G401 (cell line): ENCODE measurements at regions not wholly inside any gene's neighbourhood (a gene's known extent, or its start where the extent isn't known, plus 50 kb on each side); places are given as distances from the start of the nearest gene placed in this dataset.
"Not testable (repeated sequence)": the region's sequence is repeated elsewhere in the genome, so short reads cannot be mapped to it uniquely, and the experiment has no call there.

Experiments
- DNase-seq: peaks from one replicate; pipeline ENCODE4 v3.0.0-alpha.2; 2015; ENCODE audit warnings: low spot score
- in situ Hi-C: cut with HindIII; loops from 2 replicates; pipeline ENCODE4 v1.10.0; 2016; ENCODE audit warnings: low sequenced_read_pairs, mixed read lengths

- DNase-seq = no peak
- in situ Hi-C loops = no loop called here
Observed at GRCh38 chr11:10991393-10991792, 133.5 kb upstream of the ZBED5 start.

DNA sequence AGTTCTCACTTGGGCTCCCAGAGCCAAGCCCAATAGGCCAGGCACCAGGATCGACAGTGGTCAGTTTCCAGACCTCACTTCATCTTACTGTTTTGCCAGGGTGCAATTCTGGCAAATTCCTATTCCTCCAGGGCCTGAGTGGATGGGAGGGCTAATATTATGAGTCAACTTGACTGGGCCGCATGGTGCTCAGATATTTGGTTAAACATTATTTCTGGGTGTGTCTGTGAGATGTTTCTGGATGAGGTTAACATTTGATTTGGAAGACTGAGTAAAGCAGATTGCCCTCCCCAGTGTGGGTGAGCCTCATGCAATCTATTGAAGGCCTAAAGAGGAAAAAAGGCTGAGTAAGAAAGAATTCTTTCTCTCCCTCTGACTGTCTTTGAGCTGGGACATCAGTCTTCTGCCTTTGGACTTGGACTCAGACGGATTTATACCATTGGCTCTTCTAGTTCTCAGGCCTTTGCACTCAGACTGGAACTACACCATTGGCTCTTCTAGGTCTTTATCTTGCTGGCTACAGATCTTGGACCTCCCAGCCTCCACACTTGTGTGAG, 132.9 kb upstream of the ZBED5 start:
- in situ Hi-C loops = no loop called here
- DNase-seq = no peak

DNA sequence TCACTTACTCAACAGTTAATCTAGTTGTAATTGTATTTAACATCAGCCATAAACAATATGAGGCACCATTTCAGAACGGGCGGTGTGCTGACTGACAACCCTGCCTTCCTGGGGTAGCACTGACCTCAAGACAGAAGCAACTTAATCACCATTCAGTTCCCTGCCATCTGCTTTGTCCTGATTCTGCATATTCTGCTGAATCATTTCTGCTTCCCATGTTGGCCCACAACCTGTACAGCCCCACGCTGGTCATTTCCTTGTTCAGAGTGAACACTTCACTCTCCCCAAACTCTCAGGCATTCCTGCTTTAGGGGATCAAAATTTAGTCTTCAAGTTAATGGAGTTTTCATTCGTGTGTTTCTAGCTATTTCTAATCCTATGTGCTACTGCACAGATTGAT, 132.3 kb upstream of the ZBED5 start:
- in situ Hi-C loops = no loop called here

DNA sequence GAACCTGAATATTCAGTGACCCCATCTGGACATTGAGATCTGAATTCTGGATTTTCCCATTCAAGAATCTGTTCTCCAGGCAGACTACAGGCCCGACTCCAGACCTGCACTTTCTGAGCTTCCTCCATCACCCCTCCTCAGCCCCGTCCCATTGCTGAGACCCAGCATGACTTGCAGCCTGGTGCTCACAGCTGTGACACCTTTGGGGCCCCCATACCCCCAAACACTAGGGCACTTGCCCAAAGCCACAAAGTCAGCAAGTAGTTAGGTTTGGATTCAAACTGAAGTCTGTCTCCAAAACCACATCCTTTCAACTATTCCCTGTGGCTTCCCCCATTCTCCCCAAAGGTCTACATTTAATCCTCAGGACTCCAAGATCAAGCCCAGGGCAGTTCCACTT, 128.2 kb upstream of the ZBED5 start:
- in situ Hi-C loops = no loop called here
- DNase-seq = no peak

More for the DNA sequence above, 132.3 kb upstream of the ZBED5 start:
- DNase-seq = peak; percentile 67

GRCh38 chr11:10984742-10985141, 126.9 kb upstream of the ZBED5 start:
- in situ Hi-C loops = no loop called here
- DNase-seq = no peak

DNA sequence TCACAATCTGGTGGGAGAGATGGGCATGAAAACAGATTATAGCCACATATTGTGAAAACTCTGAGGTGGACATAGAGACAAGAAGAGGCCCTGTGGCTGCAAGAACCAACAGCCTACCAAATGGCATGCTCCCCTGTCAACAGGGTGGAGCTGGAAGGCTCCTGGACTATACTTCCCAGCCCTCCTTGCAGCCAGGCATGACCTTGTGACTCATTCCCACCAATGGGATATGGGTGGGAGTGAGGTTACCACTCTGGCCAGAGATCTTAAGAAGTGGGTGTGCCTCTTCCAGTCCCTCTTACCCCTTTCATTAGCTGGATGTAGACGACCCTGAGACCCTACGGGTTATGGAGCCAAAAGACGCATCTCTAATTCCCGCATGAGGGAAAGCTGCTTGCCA, 126.4 kb upstream of the ZBED5 start:
- in situ Hi-C loops = no loop called here
- no peak for DNase-seq

- in situ Hi-C loops = no loop called here
- no peak for DNase-seq
Observed at GRCh38 chr11:10982704-10983510, 125.1 kb upstream of the ZBED5 start.

DNA sequence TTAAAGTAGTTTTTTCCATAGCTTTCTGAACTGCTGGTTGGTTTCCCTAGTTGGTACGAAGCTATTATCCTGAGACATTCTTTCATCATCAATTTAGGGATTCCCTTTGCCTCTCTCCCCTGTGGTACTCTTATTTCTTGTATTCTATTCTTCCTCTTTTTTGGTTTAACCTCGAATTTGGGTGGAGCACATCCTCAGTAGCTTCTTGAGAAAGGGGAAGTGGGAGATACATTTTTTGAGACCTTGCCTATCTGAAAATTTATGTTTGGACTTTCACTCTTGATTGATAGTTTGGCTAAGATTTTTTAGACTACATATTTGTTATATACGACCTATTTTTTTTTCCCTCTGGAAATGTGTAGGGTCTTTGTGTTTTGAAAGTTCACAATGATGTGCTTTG, 121.7 kb upstream of the ZBED5 start:
- no peak for DNase-seq
- in situ Hi-C loops = no loop called here

DNA sequence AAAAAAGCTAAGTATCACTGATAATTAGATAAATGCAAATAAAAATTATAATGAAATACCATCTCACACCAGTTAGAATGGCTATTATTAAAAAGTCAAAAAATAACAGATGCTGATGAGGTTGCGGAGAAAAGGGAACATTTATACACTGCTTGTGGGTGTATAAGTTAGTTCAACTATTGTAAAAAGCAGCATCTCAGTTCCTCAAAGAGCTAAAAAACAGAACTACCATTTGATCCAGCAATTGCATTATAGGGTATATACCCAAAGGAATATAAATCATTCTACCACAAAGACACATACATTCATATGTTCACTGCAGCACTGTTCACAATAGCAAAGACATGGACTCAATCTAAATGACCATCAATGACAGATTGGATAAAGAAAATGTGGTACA, 120.3 kb upstream of the ZBED5 start:
- in situ Hi-C loops = no loop called here
- DNase-seq = no peak

GRCh38 chr11:10975287-10975721, 117.5 kb upstream of the ZBED5 start:
- DNase-seq = no peak
- in situ Hi-C loops = no loop called here

- peak; percentile 48 for DNase-seq
- in situ Hi-C loops = no loop called here
Observed at GRCh38 chr11:10973416-10973815, 115.6 kb upstream of the ZBED5 start.

- no peak for DNase-seq
- in situ Hi-C loops = no loop called here
Observed at GRCh38 chr11:10970926-10971325, 113.1 kb upstream of the ZBED5 start.

DNA sequence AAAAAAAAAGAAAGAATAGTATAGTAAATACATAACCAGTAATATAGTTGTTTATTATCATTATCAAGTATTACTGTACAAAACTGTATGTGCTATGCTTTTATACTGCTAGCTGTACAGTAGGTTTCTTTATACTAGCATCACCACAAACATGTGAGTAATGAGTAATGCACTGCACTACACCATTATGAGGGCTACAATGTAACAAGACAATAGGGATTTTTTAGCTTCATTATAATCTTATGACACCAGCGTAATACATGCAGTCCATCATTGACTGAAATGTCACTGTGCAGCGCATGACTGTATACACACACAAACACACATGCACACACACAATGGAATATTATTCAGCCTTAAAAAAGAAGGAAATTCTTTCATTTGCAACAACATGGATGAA, 111.5 kb upstream of the ZBED5 start:
- in situ Hi-C loops = no loop called here
- no peak for DNase-seq

GRCh38 chr11:10956884-10957283, 99.0 kb upstream of the ZBED5 start:
- in situ Hi-C loops, DNase-seq: not testable (repeated sequence)

DNA sequence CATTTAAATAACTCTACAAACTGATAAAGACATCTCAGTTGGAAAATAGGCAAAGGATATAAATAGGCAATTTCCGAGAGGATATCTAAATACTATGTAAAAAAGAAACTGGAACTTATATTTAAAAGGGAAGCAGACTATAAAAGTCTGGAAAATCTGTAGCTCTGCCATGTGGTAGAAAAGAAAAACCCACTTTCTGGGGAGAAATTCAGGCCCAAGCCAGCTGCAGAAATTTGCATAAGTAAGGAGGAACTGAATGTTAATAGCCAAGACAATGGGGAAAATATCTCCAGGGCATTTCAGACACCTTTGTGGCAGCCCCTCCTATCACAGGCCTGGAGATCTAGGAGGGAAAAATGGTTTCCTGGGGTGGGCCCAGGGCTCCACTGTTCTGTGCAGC, 97.8 kb upstream of the ZBED5 start:
- in situ Hi-C loops = no loop called here
- no peak for DNase-seq

DNA sequence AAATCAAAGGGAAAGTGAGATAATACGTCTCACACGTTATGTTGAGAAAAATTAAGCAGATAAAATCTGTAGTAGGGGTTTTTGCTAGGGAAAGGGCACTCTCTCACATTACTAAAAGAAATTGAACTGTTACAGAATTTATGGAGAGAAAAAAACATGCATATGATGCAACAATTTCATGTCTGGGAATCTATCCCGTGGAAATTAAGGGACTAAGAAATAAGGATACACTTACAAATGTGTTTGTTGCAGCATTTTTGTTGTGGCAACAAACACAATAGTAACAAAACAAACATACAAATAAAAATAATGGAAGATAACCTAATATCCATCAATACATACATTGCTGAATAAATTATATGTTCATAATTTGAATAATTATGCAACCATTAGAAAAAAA, 96.3 kb upstream of the ZBED5 start:
- in situ Hi-C loops = no loop called here
- DNase-seq = no peak

GRCh38 chr11:10952872-10953271, 95.0 kb upstream of the ZBED5 start:
- in situ Hi-C loops = no loop called here
- DNase-seq = no peak

- in situ Hi-C loops, DNase-seq: not testable (repeated sequence)
Observed at GRCh38 chr11:10947935-10948334, 90.1 kb upstream of the ZBED5 start.

- in situ Hi-C loops = no loop called here
- no peak for DNase-seq
Observed at GRCh38 chr11:10946072-10946471, 88.2 kb upstream of the ZBED5 start.

DNA sequence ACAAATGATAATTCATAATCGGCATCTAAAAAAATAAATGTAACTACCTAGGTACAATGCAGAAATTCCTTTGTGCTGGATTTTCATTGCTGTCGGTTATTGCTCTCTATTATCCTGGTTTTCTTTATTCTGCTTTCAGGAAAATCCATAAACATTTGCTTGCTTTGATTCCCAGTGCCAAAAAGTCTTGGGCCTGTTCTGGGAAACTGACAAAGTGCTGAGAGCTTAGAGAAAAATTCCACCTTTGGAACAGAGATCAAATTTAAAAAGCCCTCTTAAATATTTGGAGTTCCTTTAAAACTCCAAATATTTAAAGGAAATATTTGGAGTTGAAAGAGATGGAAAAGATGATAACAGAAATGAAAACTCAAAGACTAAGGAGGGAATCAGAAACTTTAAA, 87.3 kb upstream of the ZBED5 start:
- no peak for DNase-seq
- in situ Hi-C loops = no loop called here

DNA sequence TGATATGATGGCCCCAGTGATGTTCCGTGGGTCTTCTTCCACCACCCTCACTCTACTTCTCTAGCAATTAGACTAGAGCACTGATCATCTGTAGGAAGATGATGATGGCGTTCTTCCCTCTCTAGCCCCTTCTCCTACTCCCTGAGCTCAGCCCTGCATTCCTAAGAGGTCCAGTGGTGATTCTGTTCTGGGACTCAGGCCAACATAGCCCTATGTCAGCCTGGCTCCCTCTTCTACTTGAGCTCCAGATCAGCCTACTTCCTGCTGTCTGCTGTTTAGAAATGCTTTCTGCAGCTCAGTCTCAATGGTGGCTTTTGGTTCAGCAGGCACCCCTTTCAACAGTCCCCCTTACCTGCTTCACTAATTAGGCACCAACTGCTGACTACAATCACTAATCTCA, 86.1 kb upstream of the ZBED5 start:
- in situ Hi-C loops = no loop called here
- DNase-seq = peak; percentile 59
